HEK293 (cell line): ENCODE measurements at regions not wholly inside any gene's neighbourhood (a gene's known extent, or its start where the extent isn't known, plus 50 kb on each side); places are given as distances from the start of the nearest gene placed in this dataset.

Experiments used
- CTCF ChIA-PET: fragments of 350-600 bp; formaldehyde crosslinking; extraction: SDS; loops from one replicate; lab custom pipeline; 2021; ENCODE audit warnings: antibody characterized with exemption; lab: Yijun Ruan, JAX
- POLR2A ChIA-PET: fragments of 300-600 bp; formaldehyde crosslinking; extraction: SDS; loops from one replicate; lab custom pipeline; 2020; ENCODE audit warnings: antibody characterized with exemption, inconsistent platforms; lab: Yijun Ruan, JAX
- H3K27ac ChIP-seq: fragments of 200-500 bp; sonication (Bioruptor generic); 2 replicates; pipeline ENCODE4 v1.5.1; 2014; ENCODE audit warnings: low read depth, low read length, control low read depth, inconsistent platforms; ENCODE audit errors: extremely low read depth
- H3K36me3 ChIP-seq, 2 experiments: fragments of 200-500 bp in 1 of 2; sonication (Bioruptor generic) in 1 of 2; 1 replicate in 1 of 2; 2 replicates in 1 of 2; pipeline ENCODE4 v1.5.1; 2014 to 2017; ENCODE audit warnings: inconsistent platforms in 2 of 2, low read length in 2 of 2; ENCODE audit not compliant: control insufficient read depth in 2 of 2, insufficient read depth in 1 of 2
- H3K4me1 ChIP-seq: fragments of 200-500 bp; sonication (Bioruptor generic); 2 replicates; pipeline ENCODE4 v1.5.1; 2014; ENCODE audit warnings: mild to moderate bottlenecking, low read length, inconsistent platforms; ENCODE audit not compliant: control insufficient read depth, insufficient read depth
- H3K4me3 ChIP-seq: 2 replicates; pipeline ENCODE4 v1.5.1; 2011; ENCODE audit warnings: low read depth, mild to moderate bottlenecking, control low read depth, low read length, moderate library complexity
- H3K9me3 ChIP-seq: fragments of 200-500 bp; sonication (Bioruptor generic); 2 replicates; pipeline ENCODE4 v1.5.1; 2014; ENCODE audit warnings: low read depth, low read length, inconsistent platforms; ENCODE audit not compliant: control insufficient read depth, insufficient read depth
- BCL11A ChIP-seq: fragments of 450-650 bp; formaldehyde crosslinking; IDR thresholded peaks from 2 replicates; pipeline ENCODE4 v1.5.1; 2016; ENCODE audit warnings: low read depth, missing biosample characterization, missing genetic modification characterization
- BCL11B ChIP-seq: fragments of 450-650 bp; formaldehyde crosslinking; IDR thresholded peaks from 2 replicates; pipeline ENCODE4 v1.5.1; 2016; ENCODE audit warnings: low read depth, missing biosample characterization, missing genetic modification characterization
- EGR2 ChIP-seq: fragments of 450-650 bp; formaldehyde crosslinking; IDR thresholded peaks from 2 replicates; pipeline ENCODE4 v1.5.1; 2016; ENCODE audit warnings: low read depth, missing biosample characterization, missing genetic modification characterization
- GLI4 ChIP-seq: fragments of 450-650 bp; formaldehyde crosslinking; IDR thresholded peaks from 2 replicates; pipeline ENCODE4 v1.5.1; 2016; ENCODE audit warnings: missing biosample characterization, missing genetic modification characterization
- KLF1 ChIP-seq: fragments of 450-650 bp; formaldehyde crosslinking; IDR thresholded peaks from 2 replicates; pipeline ENCODE4 v1.5.1; 2016; ENCODE audit warnings: missing biosample characterization, missing genetic modification characterization
- MYNN ChIP-seq: fragments of 450-650 bp; formaldehyde crosslinking; IDR thresholded peaks from 2 replicates; pipeline ENCODE4 v1.5.1; 2016; ENCODE audit warnings: missing biosample characterization, missing genetic modification characterization, borderline replicate concordance
- REPIN1 ChIP-seq: fragments of 450-650 bp; formaldehyde crosslinking; IDR thresholded peaks from 2 replicates; pipeline ENCODE4 v1.5.1; 2017; ENCODE audit warnings: missing biosample characterization, missing genetic modification characterization, low read depth
- SCRT1 ChIP-seq: fragments of 450-650 bp; formaldehyde crosslinking; IDR thresholded peaks from 2 replicates; pipeline ENCODE4 v1.5.1; 2016; ENCODE audit warnings: missing biosample characterization, missing genetic modification characterization, borderline replicate concordance
- ZBTB1 ChIP-seq: fragments of 450-650 bp; formaldehyde crosslinking; IDR thresholded peaks from 2 replicates; pipeline ENCODE4 v1.5.1; 2016; ENCODE audit warnings: missing biosample characterization, missing genetic modification characterization
- ZBTB21 ChIP-seq: fragments of 450-650 bp; formaldehyde crosslinking; IDR thresholded peaks from 2 replicates; pipeline ENCODE4 v1.5.1; 2017; ENCODE audit warnings: missing biosample characterization, missing genetic modification characterization
- ZNF114 ChIP-seq: fragments of 450-650 bp; formaldehyde crosslinking; IDR thresholded peaks from 2 replicates; pipeline ENCODE4 v1.5.0; 2017; ENCODE audit warnings: missing biosample characterization, missing genetic modification characterization
- ZNF132 ChIP-seq: fragments of 450-650 bp; formaldehyde crosslinking; IDR thresholded peaks from 2 replicates; pipeline ENCODE4 v1.5.1; 2017; ENCODE audit warnings: missing biosample characterization, missing genetic modification characterization, borderline replicate concordance
- ZNF16 ChIP-seq: fragments of 450-650 bp; formaldehyde crosslinking; IDR thresholded peaks from 2 replicates; pipeline ENCODE4 v1.5.1; 2016; ENCODE audit warnings: low read depth, missing biosample characterization, missing genetic modification characterization
- ZNF18 ChIP-seq: fragments of 450-650 bp; formaldehyde crosslinking; IDR thresholded peaks from 2 replicates; pipeline ENCODE4 v1.5.1; 2016; ENCODE audit warnings: missing biosample characterization, missing genetic modification characterization
- ZNF211 ChIP-seq: fragments of 450-650 bp; formaldehyde crosslinking; IDR thresholded peaks from 2 replicates; pipeline ENCODE4 v1.5.1; 2016; ENCODE audit warnings: low read depth, missing biosample characterization, missing genetic modification characterization
- ZNF221 ChIP-seq: fragments of 450-650 bp; formaldehyde crosslinking; IDR thresholded peaks from 2 replicates; pipeline ENCODE4 v1.5.1; 2017; ENCODE audit warnings: missing biosample characterization, missing genetic modification characterization, borderline replicate concordance
- ZNF223 ChIP-seq: fragments of 450-650 bp; formaldehyde crosslinking; IDR thresholded peaks from 2 replicates; pipeline ENCODE4 v1.5.1; 2016; ENCODE audit warnings: missing biosample characterization, missing genetic modification characterization
- ZNF354C ChIP-seq: fragments of 450-650 bp; formaldehyde crosslinking; IDR thresholded peaks from 2 replicates; pipeline ENCODE4 v1.5.1; 2016; ENCODE audit warnings: missing biosample characterization, missing genetic modification characterization, low read depth, borderline replicate concordance
- ZNF37A ChIP-seq: fragments of 450-650 bp; IDR thresholded peaks from 2 replicates; pipeline ENCODE4 v1.5.1; 2018; ENCODE audit warnings: missing biosample characterization, missing genetic modification characterization
- ZNF391 ChIP-seq: fragments of 450-650 bp; formaldehyde crosslinking; IDR thresholded peaks from 2 replicates; pipeline ENCODE4 v1.5.1; 2016; ENCODE audit warnings: low read depth, missing biosample characterization, missing genetic modification characterization, borderline replicate concordance
- ZNF416 ChIP-seq: fragments of 450-650 bp; formaldehyde crosslinking; IDR thresholded peaks from 2 replicates; pipeline ENCODE4 v1.5.1; 2016; ENCODE audit warnings: missing biosample characterization, missing genetic modification characterization
- TF ChIP-seq, protein P1 (sequence below): fragments of 450-650 bp; formaldehyde crosslinking; IDR thresholded peaks from 2 replicates; pipeline ENCODE4 v1.5.1; 2017; ENCODE audit warnings: missing biosample characterization, missing genetic modification characterization
- TF ChIP-seq, protein P2 (sequence below): fragments of 450-650 bp; formaldehyde crosslinking; IDR thresholded peaks from 2 replicates; pipeline ENCODE4 v1.5.1; 2017; ENCODE audit warnings: missing biosample characterization, mild to moderate bottlenecking, missing genetic modification characterization, moderate library complexity
- TF ChIP-seq, protein P3 (sequence below): fragments of 450-650 bp; formaldehyde crosslinking; conservative IDR thresholded peaks from 2 replicates; pipeline ENCODE4 v1.5.1; 2016; ENCODE audit warnings: low read depth, missing biosample characterization, missing genetic modification characterization

DNA sequence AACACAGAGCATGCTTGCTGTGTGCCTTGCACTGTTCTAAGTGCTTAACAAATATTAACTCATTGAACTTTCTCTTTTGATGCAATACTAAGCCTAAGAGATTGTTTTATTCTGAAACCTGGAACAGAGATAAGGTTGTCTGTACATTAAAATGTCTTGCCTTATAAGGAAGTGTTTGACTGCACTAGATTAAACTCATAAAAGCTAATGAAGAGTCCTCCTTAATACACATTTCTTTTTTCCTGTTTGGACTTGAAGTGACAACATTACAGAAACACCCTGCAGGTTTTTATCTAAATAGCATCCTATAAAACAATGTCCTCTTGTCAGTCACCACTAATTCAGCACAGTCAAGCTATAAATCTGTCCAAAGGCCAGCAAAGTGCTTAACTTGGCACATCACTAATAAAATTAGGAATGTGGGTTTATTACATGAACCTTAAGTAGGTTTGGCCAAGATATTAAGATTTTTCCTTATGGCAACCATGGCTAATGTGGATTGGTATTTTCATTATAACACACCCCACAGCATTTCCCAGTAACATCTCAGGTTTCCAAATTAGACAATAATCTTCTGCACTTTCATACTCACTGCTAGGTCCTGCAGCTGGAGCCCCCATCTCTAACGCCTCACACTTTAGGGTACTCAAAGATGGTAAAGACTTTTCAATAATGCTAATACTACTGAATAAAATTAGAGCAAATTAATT, 389.7 kb downstream of the LMO4 start (continued):
- no peak for TF ChIP-seq ZNF221
- TF ChIP-seq ZBTB1 (tag by site-specific recombination) = peak; percentile 87; the same call in 1 of the 2 replicates
- TF ChIP-seq ZNF114 (tag by site-specific recombination) = no peak
- peak; percentile 93; the same call in 1 of the 2 replicates for TF ChIP-seq ZNF391 (tag by site-specific recombination)
- TF ChIP-seq EGR2 (tag by site-specific recombination) = no peak
- TF ChIP-seq KLF1 (tag by site-specific recombination) = peak; percentile 83
- no peak for TF ChIP-seq ZNF211 (tag by site-specific recombination)
- TF ChIP-seq REPIN1 = no peak; the same call in 1 of the 2 replicates
- TF ChIP-seq SCRT1 (tag by site-specific recombination) = peak; percentile 55
- no peak for TF ChIP-seq MYNN (tag by site-specific recombination)
- peak; percentile 89 for TF ChIP-seq ZNF18 (tag by site-specific recombination)

DNA sequence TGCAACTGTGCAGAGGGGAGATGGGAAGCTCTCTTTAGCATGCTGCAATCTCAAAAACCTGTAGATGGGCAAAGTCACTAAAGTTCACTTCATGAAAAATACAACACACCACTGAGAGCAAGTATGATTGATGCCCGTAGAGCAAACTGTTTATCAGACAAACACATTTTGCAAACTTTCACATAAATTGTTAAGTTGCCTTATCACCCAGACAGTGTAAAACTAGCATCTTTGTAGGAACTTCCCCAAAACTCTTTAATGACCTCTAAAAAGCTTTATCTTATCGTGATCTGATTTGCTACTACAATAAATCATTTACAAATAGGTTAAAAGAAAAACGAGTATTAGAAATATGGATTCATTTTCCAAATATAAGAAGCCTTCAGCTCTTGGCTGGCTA, 391.0 kb downstream of the LMO4 start:
- ChIA-PET POLR2A (no interaction called here), CTCF (interaction anchor here (0.6 to 0.9 kb wide), 2 partner anchors 234 to 587 kb away, joined by 3 read pairs; no protein-coding TSS in a partner anchor)
- H3K36me3 ChIP-seq = no peaks in the 10 kb centered on the region
- TF ChIP-seq ZBTB21 (tag by site-specific recombination) = no peak
- TF ChIP-seq BCL11A (tag by site-specific recombination) = no peak
- TF ChIP-seq, protein P1, sequence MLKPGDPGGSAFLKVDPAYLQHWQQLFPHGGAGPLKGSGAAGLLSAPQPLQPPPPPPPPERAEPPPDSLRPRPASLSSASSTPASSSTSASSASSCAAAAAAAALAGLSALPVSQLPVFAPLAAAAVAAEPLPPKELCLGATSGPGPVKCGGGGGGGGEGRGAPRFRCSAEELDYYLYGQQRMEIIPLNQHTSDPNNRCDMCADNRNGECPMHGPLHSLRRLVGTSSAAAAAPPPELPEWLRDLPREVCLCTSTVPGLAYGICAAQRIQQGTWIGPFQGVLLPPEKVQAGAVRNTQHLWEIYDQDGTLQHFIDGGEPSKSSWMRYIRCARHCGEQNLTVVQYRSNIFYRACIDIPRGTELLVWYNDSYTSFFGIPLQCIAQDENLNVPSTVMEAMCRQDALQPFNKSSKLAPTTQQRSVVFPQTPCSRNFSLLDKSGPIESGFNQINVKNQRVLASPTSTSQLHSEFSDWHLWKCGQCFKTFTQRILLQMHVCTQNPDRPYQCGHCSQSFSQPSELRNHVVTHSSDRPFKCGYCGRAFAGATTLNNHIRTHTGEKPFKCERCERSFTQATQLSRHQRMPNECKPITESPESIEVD (tag by site-specific recombination) = peak; percentile 66
- no peak for TF ChIP-seq ZNF16
- H3K4me3 ChIP-seq = no peak overlapping the region
- H3K4me1 ChIP-seq = peaks cover 18% of the 10 kb centered on the region
- no peaks in the 10 kb centered on the region for H3K9me3 ChIP-seq
- H3K27ac ChIP-seq = no peak overlapping the region

- Histone ChIP-seq H3K9me3 (no peaks in the 10 kb centered on the region), H3K36me3 (no peaks in the 10 kb centered on the region), H3K4me3 (no peak overlapping the region), H3K4me1 (peaks cover 15% of the 10 kb centered on the region), H3K27ac (no peak overlapping the region; the same call in 1 of the 2 replicates)
- ChIA-PET CTCF (interaction anchor here (0.7 kb wide), 1 partner anchor 22 kb away, joined by 3 read pairs; no protein-coding TSS in a partner anchor), POLR2A (no interaction called here)
- no peak for TF ChIP-seq ZNF223
- TF ChIP-seq, protein P2, sequence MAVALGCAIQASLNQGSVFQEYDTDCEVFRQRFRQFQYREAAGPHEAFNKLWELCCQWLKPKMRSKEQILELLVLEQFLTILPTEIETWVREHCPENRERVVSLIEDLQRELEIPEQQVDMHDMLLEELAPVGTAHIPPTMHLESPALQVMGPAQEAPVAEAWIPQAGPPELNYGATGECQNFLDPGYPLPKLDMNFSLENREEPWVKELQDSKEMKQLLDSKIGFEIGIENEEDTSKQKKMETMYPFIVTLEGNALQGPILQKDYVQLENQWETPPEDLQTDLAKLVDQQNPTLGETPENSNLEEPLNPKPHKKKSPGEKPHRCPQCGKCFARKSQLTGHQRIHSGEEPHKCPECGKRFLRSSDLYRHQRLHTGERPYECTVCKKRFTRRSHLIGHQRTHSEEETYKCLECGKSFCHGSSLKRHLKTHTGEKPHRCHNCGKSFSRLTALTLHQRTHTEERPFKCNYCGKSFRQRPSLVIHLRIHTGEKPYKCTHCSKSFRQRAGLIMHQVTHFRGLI (tag by site-specific recombination) = no peak
- TF ChIP-seq, protein P3, sequence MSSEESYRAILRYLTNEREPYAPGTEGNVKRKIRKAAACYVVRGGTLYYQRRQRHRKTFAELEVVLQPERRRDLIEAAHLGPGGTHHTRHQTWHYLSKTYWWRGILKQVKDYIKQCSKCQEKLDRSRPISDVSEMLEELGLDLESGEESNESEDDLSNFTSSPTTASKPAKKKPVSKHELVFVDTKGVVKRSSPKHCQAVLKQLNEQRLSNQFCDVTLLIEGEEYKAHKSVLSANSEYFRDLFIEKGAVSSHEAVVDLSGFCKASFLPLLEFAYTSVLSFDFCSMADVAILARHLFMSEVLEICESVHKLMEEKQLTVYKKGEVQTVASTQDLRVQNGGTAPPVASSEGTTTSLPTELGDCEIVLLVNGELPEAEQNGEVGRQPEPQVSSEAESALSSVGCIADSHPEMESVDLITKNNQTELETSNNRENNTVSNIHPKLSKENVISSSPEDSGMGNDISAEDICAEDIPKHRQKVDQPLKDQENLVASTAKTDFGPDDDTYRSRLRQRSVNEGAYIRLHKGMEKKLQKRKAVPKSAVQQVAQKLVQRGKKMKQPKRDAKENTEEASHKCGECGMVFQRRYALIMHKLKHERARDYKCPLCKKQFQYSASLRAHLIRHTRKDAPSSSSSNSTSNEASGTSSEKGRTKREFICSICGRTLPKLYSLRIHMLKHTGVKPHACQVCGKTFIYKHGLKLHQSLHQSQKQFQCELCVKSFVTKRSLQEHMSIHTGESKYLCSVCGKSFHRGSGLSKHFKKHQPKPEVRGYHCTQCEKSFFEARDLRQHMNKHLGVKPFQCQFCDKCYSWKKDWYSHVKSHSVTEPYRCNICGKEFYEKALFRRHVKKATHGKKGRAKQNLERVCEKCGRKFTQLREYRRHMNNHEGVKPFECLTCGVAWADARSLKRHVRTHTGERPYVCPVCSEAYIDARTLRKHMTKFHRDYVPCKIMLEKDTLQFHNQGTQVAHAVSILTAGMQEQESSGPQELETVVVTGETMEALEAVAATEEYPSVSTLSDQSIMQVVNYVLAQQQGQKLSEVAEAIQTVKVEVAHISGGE (tag by site-specific recombination) = no peak
- TF ChIP-seq ZNF416 (tag by site-specific recombination) = no peak
- TF ChIP-seq ZNF37A (tag by site-specific recombination) = no peak
- TF ChIP-seq ZNF114 (tag by site-specific recombination) = no peak
- TF ChIP-seq ZNF221 = no peak
- no peak for TF ChIP-seq GLI4 (tag by site-specific recombination)
- no peak for TF ChIP-seq ZNF132 (tag by site-specific recombination)
- TF ChIP-seq ZNF354C (tag by site-specific recombination) = no peak
- no peak for TF ChIP-seq BCL11B (tag by site-specific recombination)
Measured at GRCh38 chr1:87720561-87720960, 391.9 kb downstream of the LMO4 start.
